GM12891 (cell line): ENCODE measurements at regions not wholly inside any gene's neighbourhood (a gene's known extent, or its start where the extent isn't known, plus 50 kb on each side); places are given as distances from the start of the nearest gene placed in this dataset.

ENCODE experiments used
- POLR2A ChIP-seq: IDR thresholded peaks from 2 replicates; pipeline ENCODE4 v1.6.1; 2011; ENCODE audit warnings: low read depth, low read length, control low read depth
- POLR2AphosphoS5 ChIP-seq: IDR thresholded peaks from 2 replicates; pipeline ENCODE4 v1.6.1; 2011; ENCODE audit warnings: low read depth, low read length, control low read depth

- no peak for TF ChIP-seq POLR2AphosphoS5
- TF ChIP-seq POLR2A, result no peak
These were observed 135.1 kb upstream of the MROH9 start for GRCh38 chr1:170800265-170800664.
